Stimulated activated CD8-positive, alpha-beta memory T cell treated with anti-CD3 and anti-CD28 coated beads, Interleukin-7, amount 100 ng/mL, for 24 hours (primary cell): ENCODE measurements at regions not wholly inside any gene's neighbourhood (a gene's known extent, or its start where the extent isn't known, plus 50 kb on each side); places are given as distances from the start of the nearest gene placed in this dataset.
"Not testable (repeated sequence)": the region's sequence is repeated elsewhere in the genome, so short reads cannot be mapped to it uniquely, and the experiment has no call there.

Experiments
- DNase-seq: peaks from one replicate; pipeline ENCODE4 v3.0.0-alpha.2; 2020; ENCODE audit warnings: low read depth

DNA sequence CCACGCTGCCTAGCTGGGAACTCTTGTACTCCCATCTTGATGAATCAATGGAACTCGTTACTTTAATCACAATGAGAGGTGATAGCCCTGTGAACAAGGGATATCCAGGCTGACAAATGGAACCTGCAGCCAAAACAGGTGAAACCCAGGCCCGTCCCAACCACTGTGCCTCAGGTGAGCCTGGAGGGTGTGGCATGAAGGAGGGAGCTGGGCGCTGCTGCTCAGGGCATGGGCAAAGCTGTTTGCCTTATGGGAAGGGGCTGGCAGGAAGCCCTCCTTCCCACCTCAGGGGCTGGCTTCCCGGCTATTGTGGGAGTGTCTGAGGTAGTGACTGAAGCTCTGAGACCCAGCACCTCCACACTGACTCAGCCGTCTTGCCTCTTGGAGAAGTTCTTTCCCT is 209.4 kb upstream of the ATP6AP2 start:
- DNase-seq = no peak

DNA sequence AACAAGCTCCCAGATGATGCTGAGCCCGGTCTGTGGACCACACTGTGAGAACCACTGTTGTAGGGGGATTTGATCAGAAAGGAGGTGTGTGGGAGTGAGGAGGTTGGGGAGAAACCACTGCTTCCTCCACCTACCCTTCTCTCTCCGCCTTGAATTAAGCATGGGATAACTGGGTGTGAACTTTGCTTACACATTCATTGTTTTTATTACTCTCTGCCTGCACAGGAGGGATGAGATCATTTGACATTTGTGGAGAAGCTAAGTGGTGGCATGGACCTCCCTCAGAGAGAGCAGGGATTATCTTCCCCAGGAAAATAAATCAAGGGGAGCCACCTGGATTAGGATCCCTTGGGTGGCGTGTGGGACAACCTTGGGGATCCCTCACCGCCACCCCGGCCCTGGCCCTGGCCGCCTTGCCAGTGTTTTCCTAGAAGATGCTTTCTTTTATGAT is 212.1 kb upstream of the ATP6AP2 start:
- no peak for DNase-seq

GRCh38 chrX:40366661-40367060 is 214.1 kb upstream of the ATP6AP2 start:
- DNase-seq = no peak

DNA sequence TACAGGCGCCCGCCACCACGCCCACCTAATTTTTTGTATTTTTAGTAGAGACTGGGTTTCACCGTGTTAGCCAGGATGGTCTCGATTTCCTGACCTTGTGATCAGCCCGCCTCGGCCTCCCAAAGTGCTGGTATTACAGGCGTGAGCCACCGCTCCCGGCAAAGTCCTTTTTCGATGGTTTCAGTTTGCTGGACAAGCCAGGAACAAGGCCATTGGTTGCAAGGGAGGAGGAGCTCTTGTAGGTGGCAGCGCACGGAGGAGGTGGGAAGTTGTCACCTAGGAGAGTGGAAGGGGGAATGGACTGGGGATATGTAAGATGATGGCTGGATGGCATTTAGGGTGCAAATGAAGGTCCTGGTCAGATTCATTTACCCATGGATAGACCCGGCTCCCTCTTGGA is 218.5 kb upstream of the ATP6AP2 start:
- not testable (repeated sequence) for DNase-seq

DNA sequence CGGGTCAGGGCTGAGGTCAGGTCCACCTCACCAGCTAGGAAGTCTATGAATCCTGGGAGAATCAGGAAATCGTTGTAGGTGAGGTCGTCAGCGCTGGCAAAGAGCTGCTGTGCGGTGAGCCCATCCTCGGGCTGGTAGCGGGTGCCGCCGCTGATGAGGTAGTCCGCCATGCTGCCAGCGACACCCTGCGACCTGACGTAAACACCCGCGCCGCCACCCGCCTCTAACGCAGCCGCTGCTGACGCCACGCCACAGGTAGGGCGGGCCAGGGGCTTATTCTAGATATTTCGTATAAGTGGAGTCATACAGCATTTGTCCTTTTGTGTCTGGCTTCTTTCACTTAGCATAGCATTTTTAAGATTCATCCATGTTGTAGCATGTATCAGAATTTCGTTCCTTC is 220.2 kb upstream of the ATP6AP2 start:
- no peak for DNase-seq

DNA sequence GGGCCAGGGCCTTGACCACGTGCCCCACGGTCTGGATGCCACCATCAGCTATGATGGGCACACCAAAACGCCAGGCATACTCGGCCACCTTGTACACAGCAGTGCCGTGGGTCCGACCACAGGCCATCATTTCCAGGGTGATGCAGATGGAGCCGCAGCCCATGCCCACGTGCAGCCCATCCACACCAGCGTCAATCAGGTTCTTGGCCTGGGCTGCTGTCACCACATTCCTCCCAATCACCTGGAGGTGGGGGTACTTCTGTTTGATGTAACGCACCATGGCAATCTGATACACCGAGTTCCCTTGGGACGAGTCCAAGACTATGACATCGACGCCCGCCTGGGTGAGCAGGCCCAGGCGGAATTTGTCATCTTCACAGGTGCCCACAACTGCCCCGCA is 221.2 kb upstream of the ATP6AP2 start:
- no peak for DNase-seq

DNA sequence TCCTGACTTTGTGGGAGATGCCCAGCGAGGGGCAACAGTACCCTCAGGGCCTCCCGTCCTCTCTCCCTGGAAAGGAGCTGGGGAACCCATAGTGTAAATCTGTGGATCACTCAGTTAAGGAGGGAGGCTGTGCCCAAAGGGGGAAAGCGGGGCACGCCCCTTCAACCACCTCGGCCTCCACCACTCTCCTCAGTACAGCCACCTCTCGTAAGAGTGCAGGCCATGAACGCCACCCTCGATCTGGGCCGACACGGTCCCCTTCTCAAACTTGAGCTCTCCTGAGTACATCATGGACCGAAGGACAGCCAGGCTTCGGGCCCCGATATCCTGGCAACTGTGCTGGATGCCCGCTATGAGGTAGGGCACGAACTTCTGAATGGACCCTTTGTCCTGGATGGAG is 221.8 kb upstream of the ATP6AP2 start:
- no peak for DNase-seq

GRCh38 chrX:40349251-40349650 is 231.5 kb upstream of the ATP6AP2 start:
- no peak for DNase-seq

DNA sequence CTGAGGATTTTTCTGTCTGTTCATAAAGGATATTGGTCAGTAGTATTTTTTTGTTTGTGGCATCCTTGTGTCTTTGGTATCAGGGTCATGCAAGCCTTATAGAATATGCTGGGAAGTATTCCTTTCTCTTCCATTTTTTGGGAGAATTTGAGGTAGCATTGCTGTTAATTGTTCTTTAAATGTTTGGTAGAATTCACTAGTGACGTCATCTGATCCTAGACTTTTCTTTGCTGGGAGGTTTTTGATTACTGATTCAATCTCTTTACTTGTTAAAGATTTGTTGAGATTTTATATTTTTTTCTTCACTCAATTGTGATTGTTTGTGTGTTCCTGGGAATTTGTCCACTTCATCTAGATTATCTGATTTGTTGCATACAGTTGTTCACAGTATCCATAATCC is 234.4 kb upstream of the ATP6AP2 start:
- no peak for DNase-seq

GRCh38 chrX:40343319-40343718 is 237.5 kb upstream of the ATP6AP2 start:
- DNase-seq = no peak

DNA sequence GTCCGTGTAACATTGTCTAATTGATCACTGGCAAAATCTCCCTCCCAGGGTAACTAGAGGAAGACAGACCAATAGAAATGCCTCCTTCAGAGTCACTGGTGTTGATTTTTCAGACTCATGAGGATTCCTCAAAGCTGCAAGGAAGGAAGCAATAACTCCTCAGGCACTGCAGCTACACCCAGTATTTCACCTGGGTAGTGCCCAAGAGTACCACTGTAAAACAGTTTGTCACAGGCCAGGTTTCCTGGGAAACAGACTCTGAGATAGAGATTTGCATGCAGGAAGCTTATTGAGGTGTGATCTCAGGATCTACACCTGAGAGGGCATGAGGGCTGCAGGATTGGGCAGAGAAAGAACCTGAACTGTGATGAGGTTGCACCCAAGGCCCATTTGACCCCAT is 240.7 kb upstream of the ATP6AP2 start:
- DNase-seq = no peak

- no peak for DNase-seq
Observed at GRCh38 chrX:40333344-40333743, 235.6 kb upstream of the BCOR start.

DNA sequence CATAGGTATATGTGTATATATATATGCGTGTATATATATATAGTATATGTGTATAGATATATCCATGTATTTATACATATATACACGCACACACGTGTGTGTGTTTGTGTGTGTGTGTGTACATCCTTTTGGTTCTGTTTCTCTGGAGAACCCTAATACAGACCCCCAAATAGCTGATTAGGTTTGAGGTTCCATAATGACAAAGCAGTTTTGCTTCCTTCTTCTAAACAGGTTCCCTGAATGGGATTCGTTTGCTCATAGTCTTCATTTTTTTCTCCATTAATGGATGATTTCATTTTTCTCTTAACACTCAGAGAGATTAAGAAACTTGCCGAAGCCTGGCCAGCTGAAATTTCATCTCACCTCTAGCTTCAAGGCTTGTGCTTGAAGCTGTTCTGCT is 234.0 kb upstream of the BCOR start:
- no peak for DNase-seq

DNA sequence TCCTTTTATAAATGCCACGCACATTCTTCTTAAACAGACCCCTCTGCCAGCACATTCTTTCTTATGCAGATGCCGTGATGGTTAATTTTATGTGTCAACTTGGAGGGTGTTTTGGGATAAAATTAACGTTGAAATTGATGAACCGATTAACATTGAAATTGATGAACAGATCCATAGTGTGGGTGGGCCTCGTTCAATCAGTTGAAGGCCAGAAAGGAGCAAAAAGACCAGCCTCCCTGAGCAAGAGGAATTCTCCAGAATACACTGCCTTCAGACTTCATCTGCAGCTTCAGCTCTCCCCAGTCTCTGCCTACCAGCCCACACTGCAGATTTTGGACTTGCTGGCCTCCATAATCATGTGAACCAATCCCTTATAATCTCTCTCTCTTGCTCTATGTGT is 233.6 kb upstream of the BCOR start:
- DNase-seq = no peak

- DNase-seq = no peak
Observed at GRCh38 chrX:40329616-40330015, 231.9 kb upstream of the BCOR start.

GRCh38 chrX:40327085-40327484 is 229.3 kb upstream of the BCOR start:
- no peak for DNase-seq

DNA sequence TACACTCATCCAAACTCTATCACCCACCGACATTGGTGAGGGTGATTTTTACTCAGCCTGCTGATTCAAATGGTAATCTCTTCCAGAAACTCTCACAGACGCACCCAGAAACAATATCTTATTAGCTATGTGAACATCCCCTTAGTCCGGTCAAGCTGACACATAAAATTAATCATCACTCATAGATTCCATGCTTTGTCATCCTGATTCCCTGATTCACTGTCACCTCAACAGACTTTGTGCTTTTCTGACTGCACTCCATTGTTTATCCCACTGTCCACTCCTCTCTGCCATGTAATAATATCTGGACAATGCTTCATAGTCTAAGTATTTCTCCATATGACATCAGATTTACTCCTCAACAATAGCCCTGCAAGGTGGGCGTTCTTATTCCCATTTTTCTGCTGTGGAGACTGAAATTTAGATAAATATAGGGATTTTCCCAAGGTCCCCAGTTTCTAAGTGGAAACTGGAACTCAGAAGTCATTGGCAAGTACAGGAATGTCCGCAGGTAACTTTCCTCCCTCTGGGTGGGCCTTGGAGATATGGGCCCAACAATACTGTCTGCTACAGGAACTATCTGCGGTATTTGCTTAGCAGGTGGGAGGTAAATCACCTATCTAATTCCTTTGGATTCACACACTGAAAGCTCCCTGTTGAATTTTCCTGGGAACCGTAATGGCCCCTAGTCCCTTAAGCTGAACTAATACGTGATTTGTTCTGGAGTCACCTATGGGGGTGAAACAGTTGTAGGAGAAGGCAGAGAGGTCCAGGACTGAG is 228.6 kb upstream of the BCOR start:
- no peak for DNase-seq

GRCh38 chrX:40325161-40325560 is 227.4 kb upstream of the BCOR start:
- DNase-seq = no peak

DNA sequence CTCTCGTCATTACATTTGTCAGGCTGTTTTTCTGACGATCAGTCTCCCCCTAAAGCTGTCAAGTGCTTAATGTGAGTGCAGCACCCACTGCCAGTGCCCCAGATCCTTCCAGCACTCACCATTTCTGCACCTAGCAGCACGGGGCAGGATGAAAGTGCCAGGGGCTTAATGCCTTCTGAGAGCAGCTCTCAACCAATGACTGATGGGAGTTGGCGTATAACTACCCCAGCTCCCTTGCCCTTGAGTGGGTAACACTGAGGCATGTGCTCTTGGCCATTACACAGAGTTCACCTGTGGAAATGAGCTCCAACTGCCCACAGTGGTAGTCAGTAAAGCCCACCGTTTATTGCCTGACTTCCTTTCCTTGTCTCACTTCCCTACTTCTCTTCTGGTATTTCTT is 226.2 kb upstream of the BCOR start:
- no peak for DNase-seq

DNA sequence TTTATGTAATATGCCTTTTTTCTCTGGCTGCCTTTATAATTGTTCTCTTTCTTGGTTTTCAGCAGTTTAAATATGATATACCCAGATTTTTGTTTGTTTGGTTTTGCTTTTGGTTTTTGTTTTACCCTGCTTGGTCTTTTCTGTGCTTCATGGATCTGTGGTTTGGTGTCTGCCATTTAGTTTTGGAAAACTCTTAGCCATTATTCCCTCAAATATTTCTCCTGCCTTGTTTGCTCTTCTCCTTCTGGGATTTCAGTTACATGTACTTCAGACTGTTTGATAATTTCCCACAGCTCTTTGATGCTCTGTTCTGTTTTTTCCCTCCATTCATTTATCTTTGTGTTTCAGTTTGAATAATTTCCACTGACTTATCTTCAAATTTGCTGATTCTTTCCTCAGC is 223.1 kb upstream of the BCOR start:
- no peak for DNase-seq

GRCh38 chrX:40318801-40319200 is 221.0 kb upstream of the BCOR start:
- no peak for DNase-seq

GRCh38 chrX:40318076-40318475 is 220.3 kb upstream of the BCOR start:
- DNase-seq = no peak

DNA sequence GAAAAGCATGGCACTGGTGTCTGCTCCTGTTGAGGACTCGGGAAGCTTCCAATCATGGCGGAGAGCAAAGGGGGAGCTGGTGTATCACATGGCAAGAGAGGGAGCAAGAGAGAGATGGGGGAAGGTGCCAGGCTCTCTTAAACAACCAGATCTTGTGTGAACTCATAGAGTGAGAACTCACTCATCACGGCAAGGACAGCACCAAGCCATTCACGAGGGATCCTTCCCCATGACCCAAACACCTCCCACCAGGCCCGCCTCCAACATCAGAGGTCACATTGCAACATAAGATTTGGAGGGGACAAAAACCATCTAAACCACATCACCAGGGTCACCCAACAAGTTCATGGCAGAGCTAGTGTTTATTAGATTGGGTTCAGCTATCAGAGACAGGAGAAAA is 218.7 kb upstream of the BCOR start:
- no peak for DNase-seq

DNA sequence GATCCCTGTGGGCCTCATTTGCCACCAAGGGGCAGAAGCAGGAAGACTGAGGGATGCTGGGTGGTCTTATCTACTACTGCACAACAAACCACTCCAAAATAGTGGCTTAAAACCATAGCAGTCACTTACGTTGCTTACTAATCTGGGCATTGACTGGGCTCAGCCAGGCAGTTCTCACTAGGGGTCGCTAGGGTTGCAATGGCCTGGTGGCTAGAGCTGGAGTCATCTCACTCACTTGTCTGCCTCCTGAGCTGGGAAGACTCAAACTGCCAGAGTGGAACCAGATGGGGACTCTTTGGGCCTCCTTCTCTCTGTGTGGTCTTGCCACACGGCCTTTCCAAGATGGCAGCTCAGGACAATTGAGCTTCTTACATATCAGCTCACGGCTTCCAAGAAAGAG is 216.3 kb upstream of the BCOR start:
- no peak for DNase-seq
